CD14-positive monocyte (primary cell): ENCODE measurements at regions not wholly inside any gene's neighbourhood (a gene's known extent, or its start where the extent isn't known, plus 50 kb on each side); places are given as distances from the start of the nearest gene placed in this dataset.
"Not testable (repeated sequence)": the region's sequence is repeated elsewhere in the genome, so short reads cannot be mapped to it uniquely, and the experiment has no call there.

Source experiments
- DNase-seq, 3 donors: peaks; one replicate each; pipeline ENCODE4 v3.0.0-alpha.2; 2011 to 2022
- H2AFZ ChIP-seq: 2 replicates; pipeline ENCODE4 v1.6.0; 2012; ENCODE audit warnings: mild to moderate bottlenecking, low read depth, low read length, inconsistent platforms; ENCODE audit not compliant: insufficient read depth, poor library complexity, severe bottlenecking
- H3K27ac ChIP-seq, 2 donors: 1 replicate in 1 of 2; 2 replicates in 1 of 2; pipeline ENCODE4 v1.5.1; 2012 to 2013; ENCODE audit warnings: low read length in 2 of 2, control low read depth in 1 of 2, inconsistent platforms in 1 of 2, low read depth in 1 of 2, mild to moderate bottlenecking in 1 of 2
- H3K27me3 ChIP-seq, 2 donors: one replicate each; pipeline versions ENCODE4 v1.6.0 to v1.6.1; 2011 to 2013; ENCODE audit warnings: low read length in 2 of 2; ENCODE audit not compliant: control insufficient read depth in 2 of 2, insufficient read depth in 2 of 2
- H3K36me3 ChIP-seq, 2 donors: replicated peaks in 1 of 2; 1 replicate in 1 of 2; 2 replicates in 1 of 2; pipeline versions ENCODE4 v1.5.1 to v1.6.1; 2012 to 2013; ENCODE audit warnings: low read length in 2 of 2, control low read depth in 1 of 2, inconsistent platforms in 1 of 2, mild to moderate bottlenecking in 1 of 2; ENCODE audit not compliant: insufficient read depth in 2 of 2, control insufficient read depth in 1 of 2
- H3K4me1 ChIP-seq, 2 donors: 1 replicate in 1 of 2; 2 replicates in 1 of 2; pipeline versions ENCODE4 v1.5.1 to v1.6.1; 2012 to 2013; ENCODE audit warnings: low read length in 2 of 2, control low read depth in 1 of 2, inconsistent platforms in 1 of 2, mild to moderate bottlenecking in 1 of 2, moderate library complexity in 1 of 2; ENCODE audit not compliant: insufficient read depth in 2 of 2, control insufficient read depth in 1 of 2
- H3K4me2 ChIP-seq: replicated peaks from 2 replicates; pipeline ENCODE3; 2012; ENCODE audit warnings: low read length, moderate library complexity, mild to moderate bottlenecking; ENCODE audit not compliant: poor library complexity, severe bottlenecking; ENCODE audit errors: extremely low read depth
- H3K4me3 ChIP-seq, 3 experiments: fragments of 200-600 bp in 1 of 3; sonication (generic) in 1 of 3; replicated peaks in 1 of 3; 1 replicate in 2 of 3; 2 replicates in 1 of 3; pipeline ENCODE4 v1.5.1; 2011 to 2013; ENCODE audit warnings: low read length in 3 of 3, mild to moderate bottlenecking in 3 of 3, control low read depth in 2 of 3, low read depth in 2 of 3, inconsistent platforms in 1 of 3, moderate library complexity in 1 of 3
- H3K79me2 ChIP-seq: 2 replicates; pipeline ENCODE4 v1.6.0; 2012; ENCODE audit warnings: mild to moderate bottlenecking, control low read depth, inconsistent platforms, low read length, moderate library complexity; ENCODE audit not compliant: insufficient read depth
- H3K9ac ChIP-seq: 2 replicates; pipeline ENCODE4 v1.6.0; 2017; ENCODE audit warnings: low read length, mild to moderate bottlenecking; ENCODE audit not compliant: insufficient read depth, poor library complexity, severe bottlenecking
- H3K9me3 ChIP-seq, 2 donors: replicated peaks in 1 of 2; 1 replicate in 1 of 2; 2 replicates in 1 of 2; pipeline versions ENCODE4 v1.5.1 to v1.6.1; 2012 to 2013; ENCODE audit warnings: low read length in 2 of 2, control low read depth in 1 of 2; ENCODE audit not compliant: control insufficient read depth in 1 of 2, insufficient read depth in 1 of 2
- H4K20me1 ChIP-seq: 2 replicates; pipeline ENCODE4 v1.6.0; 2012; ENCODE audit warnings: mild to moderate bottlenecking, low read length, control low read depth, moderate library complexity; ENCODE audit not compliant: insufficient read depth
- H3K27ac Mint-ChIP-seq, 7 donors: one replicate each; pipeline ENCODE4 v1.8.0; 2020; ENCODE audit warnings: mild to moderate bottlenecking in 7 of 7, mixed read lengths in 7 of 7, moderate library complexity in 6 of 7, inconsistent platforms in 2 of 7
- H3K27me3 Mint-ChIP-seq, 3 donors: one replicate each; pipeline ENCODE4 v1.8.0; 2021 to 2022; ENCODE audit warnings: low read depth in 3 of 3, mild to moderate bottlenecking in 3 of 3, mixed read lengths in 3 of 3, moderate library complexity in 3 of 3, inconsistent platforms in 1 of 3
- H3K36me3 Mint-ChIP-seq, 2 donors: one replicate each; pipeline ENCODE4 v1.8.0; 2020; ENCODE audit warnings: mixed read lengths in 2 of 2, inconsistent platforms in 1 of 2, mild to moderate bottlenecking in 1 of 2
- H3K4me1 Mint-ChIP-seq: one replicate; pipeline ENCODE4 v1.8.0; 2020; ENCODE audit warnings: mild to moderate bottlenecking, mixed read lengths
- H3K4me3 Mint-ChIP-seq, 2 donors: one replicate each; pipeline ENCODE4 v1.8.0; 2020; ENCODE audit warnings: mild to moderate bottlenecking in 2 of 2, mixed read lengths in 2 of 2, moderate library complexity in 1 of 2
- H3K9me3 Mint-ChIP-seq, 7 donors: one replicate each; pipeline ENCODE4 v1.8.0; 2020 to 2022; ENCODE audit warnings: mixed read lengths in 7 of 7, mild to moderate bottlenecking in 6 of 7, moderate library complexity in 6 of 7, inconsistent platforms in 2 of 7
- WGBS: methylation state at CpG from one replicate; pipeline ENCODE4 v1.1.5; 2013; ENCODE audit warnings: missing lambda C conversion rate; ENCODE audit not compliant: insufficient coverage; 5-methylcytosine and 5-hydroxymethylcytosine counted together
- intact Hi-C, 2 donors: fragments of 100-400 bp; cut with micrococcal nuclease; formaldehyde crosslinking; loops; one replicate each; pipeline versions ENCODE4 v1.15.0 to v1.15.1; 2023
- TF ChIP-seq, protein P1 (sequence below): fragments of 200-600 bp; IDR thresholded peaks from one replicate; pipeline ENCODE4 v1.8.0; 2022; ENCODE audit warnings: antibody characterized with exemption, mild to moderate bottlenecking

DNA sequence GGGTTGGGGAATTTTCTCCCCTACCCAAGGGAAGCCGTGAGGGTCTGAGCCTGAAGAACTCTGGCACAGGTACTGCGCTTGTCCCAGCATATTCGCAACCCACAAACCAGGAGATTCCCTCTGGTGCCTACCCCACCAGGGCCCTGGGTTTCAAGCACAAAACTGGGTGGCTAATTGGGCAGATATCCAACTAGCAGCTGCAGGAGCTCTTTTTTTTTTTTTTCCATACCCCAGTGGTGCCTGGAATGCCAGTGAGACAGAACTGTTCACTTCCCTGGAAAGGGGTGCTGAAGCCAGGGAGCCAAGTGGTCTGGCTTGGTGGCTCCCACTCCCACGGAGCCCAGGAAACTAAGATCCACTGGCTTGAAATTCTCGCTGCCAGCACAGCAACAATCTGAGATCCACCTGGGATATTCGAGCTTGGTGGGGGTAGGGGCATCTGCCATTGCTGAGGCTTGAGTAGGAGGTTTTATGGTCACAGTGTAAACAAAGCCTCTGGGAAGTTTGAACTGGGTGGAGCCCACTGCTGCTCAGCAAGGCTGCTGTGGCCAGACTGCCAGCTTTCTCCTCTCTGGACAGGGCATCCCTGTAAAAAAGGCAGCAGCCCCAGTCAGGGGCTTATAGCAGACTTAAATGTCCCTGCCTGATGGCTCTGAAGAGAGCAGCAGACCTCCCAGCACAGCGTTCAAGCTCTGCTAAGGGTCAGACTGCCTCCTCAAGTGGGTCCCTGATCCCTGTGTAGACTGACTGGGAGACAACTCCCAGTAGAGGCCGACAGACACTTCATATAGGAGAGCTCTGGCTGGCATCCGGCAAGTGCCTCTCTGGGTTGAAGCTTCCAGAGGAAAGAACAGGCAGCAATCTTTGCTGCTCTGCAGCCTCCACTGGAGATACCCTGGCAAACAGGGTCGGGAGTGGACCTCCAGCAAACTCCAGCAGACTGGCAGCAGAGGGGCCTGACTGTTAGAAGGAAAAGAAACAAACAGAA lies 670.1 kb upstream of the IGFBP3 start:
- H3K9ac ChIP-seq, H3K27ac Mint-ChIP-seq, H3K79me2 ChIP-seq, H4K20me1 ChIP-seq, H3K36me3 ChIP-seq, DNase-seq, H3K4me1 Mint-ChIP-seq, H3K27me3 Mint-ChIP-seq, H3K4me3 Mint-ChIP-seq, H3K4me1 ChIP-seq, H3K4me3 ChIP-seq, H3K27me3 ChIP-seq, H3K4me2 ChIP-seq, H3K27ac ChIP-seq, H3K36me3 Mint-ChIP-seq, intact Hi-C loops, H2AFZ ChIP-seq: not testable (repeated sequence)
- peaks cover 3 to 16% (median 11%) of the 10 kb centered on the region in 7 donors for H3K9me3 Mint-ChIP-seq
- WGBS: 78% methylated on average over 9 of the region's 10 CpGs
- peaks cover 14 to 16% of the 10 kb centered on the region in 2 donors for H3K9me3 ChIP-seq

DNA sequence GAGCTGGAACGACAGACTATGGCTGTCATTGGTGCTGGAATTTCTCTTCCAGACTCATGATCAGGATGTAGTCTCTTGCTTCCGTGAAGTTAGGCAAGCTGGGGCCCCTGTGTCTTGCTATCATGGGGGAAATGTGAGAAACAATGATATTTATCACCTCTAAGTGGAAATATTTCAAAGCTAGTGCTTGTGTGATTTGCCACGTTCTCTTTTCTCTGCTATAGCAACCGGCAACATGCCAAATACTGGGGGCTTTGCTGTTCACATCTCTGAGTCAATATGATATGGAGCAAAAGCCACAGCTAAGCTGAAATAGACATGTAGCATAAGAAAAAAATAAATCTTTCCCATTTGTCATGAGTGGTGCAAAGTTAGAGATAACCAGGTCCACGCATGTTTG lies 668.2 kb upstream of the IGFBP3 start:
- Histone ChIP-seq H3K27ac (no peak overlapping the region), H3K27me3 (no peaks in the 10 kb centered on the region), H4K20me1 (no peaks in the 10 kb centered on the region), H3K9ac (no peak overlapping the region), H3K4me1 (no peaks in the 10 kb centered on the region), H3K79me2 (no peaks in the 10 kb centered on the region), H3K9me3 (peaks cover 14 to 16% of the 10 kb centered on the region in 2 donors), H3K4me3 (no peak overlapping the region), H2AFZ (no peak overlapping the region), H3K36me3 (no peaks in the 10 kb centered on the region), H3K4me2 (no peak overlapping the region)
- Mint-ChIP-seq H3K4me3 (no peak overlapping the region), H3K27me3 (peaks cover 0 to 3% (median 0%) of the 10 kb centered on the region in 3 donors), H3K4me1 (no peaks in the 10 kb centered on the region), H3K27ac (no peak overlapping the region), H3K9me3 (peaks cover 3 to 13% (median 11%) of the 10 kb centered on the region in 7 donors), H3K36me3 (no peaks in the 10 kb centered on the region)
- DNase-seq: no peak
- TF ChIP-seq, protein P1, sequence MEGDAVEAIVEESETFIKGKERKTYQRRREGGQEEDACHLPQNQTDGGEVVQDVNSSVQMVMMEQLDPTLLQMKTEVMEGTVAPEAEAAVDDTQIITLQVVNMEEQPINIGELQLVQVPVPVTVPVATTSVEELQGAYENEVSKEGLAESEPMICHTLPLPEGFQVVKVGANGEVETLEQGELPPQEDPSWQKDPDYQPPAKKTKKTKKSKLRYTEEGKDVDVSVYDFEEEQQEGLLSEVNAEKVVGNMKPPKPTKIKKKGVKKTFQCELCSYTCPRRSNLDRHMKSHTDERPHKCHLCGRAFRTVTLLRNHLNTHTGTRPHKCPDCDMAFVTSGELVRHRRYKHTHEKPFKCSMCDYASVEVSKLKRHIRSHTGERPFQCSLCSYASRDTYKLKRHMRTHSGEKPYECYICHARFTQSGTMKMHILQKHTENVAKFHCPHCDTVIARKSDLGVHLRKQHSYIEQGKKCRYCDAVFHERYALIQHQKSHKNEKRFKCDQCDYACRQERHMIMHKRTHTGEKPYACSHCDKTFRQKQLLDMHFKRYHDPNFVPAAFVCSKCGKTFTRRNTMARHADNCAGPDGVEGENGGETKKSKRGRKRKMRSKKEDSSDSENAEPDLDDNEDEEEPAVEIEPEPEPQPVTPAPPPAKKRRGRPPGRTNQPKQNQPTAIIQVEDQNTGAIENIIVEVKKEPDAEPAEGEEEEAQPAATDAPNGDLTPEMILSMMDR: no peak
- intact Hi-C loops: no loop called here
- WGBS: 39% methylated on average over 2 of the region's 5 CpGs
